M059J (cell line): ENCODE measurements at regions not wholly inside any gene's neighbourhood (a gene's known extent, or its start where the extent isn't known, plus 50 kb on each side); places are given as distances from the start of the nearest gene placed in this dataset.
A peak's percentile ranks its signal among the peaks of the same experiment; 100 is the strongest.

Experiments used
- DNase-seq: peaks from one replicate; pipeline ENCODE4 v3.0.0-alpha.2; 2012; ENCODE audit warnings: low read depth

DNA sequence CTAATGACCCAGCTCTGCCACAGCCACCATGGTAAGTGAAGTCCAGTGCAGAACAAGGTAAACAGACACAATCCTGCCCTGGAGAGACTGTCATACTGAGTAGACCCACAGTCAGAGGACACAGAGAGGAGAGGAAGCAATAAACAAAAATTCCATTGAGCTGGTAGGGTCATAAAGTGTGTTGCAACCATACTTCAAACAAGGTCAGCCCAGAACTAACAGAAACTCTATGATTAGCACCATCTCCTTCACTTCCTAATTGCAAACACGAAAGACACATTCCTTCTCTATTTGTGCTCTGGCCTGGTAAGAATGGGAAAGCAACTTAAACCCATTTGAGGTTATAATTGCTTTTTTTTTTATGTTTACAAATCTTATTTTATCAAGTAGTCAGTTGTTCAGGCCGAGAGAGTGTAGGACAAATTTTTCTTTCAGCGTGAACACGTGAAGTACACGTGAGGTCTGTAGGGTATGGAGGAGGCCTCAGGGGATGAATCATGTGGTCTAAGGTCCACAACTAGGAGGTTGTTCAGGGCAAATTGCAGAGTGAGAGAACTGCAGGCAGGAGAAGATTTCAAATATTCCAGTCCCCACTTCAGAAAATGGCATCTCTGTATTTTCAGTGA lies 71.4 kb upstream of the GLS start:
- no peak for DNase-seq

GRCh38 chr2:190809876-190810525 lies 70.6 kb upstream of the GLS start:
- peak; percentile 20 for DNase-seq

DNA sequence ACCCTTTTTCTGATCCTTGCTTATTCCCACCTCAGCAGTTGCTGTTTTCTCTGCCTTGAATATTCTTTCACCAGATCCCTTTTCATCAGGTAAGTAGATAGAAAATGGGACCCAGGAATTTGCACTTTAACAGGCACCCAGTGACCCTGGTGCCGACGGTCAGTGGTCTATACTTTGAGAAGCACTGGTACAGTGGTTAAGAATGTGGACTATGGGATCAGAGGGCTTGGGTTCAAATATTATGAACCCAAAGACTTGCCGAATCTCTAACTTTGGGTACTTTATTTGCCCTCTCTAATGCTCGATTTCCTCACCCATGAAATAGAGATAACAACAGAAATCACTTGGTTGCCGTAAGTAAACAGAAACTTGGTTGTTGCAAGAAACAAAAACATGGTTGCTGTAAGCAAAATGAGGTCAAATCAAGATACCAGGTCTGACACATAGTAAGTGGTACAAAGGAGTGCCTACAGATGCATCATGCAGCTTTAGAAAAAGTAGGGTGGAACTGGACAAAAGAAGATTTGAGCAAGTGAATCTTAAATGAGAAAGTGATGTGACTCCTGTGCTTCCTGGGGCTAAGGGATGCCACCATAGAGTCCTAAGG lies 69.5 kb upstream of the GLS start:
- DNase-seq, result no peak

GRCh38 chr2:190811811-190812210 lies 68.8 kb upstream of the GLS start:
- DNase-seq, result no peak

- DNase-seq, result peak; percentile 30
Measured at GRCh38 chr2:190812506-190813294, 67.9 kb upstream of the GLS start.

GRCh38 chr2:190815226-190815625 lies 65.4 kb upstream of the GLS start:
- no peak for DNase-seq

GRCh38 chr2:190817082-190817481 lies 63.5 kb upstream of the GLS start:
- DNase-seq, result no peak

GRCh38 chr2:190819840-190820301 lies 60.8 kb upstream of the GLS start:
- no peak for DNase-seq

DNA sequence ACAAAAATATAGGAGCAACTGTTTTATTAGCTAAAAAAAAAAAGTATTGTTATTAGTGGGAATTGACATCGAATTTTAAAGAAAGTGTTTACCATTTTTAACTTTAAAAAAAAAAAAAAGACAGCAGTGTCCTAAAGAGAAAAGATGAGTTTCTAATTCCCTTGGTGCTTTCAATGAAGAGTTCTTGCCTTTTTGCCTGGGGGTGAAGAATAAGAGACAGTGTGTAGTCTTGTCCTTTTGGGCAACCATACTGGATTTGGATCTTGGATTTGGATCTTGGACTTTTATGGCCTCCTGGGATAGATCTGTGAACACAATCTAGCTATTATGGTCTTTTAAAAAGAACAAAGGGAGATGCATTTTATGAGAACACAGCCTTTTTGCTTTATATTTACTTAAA lies 60.2 kb upstream of the GLS start:
- DNase-seq, result no peak

DNA sequence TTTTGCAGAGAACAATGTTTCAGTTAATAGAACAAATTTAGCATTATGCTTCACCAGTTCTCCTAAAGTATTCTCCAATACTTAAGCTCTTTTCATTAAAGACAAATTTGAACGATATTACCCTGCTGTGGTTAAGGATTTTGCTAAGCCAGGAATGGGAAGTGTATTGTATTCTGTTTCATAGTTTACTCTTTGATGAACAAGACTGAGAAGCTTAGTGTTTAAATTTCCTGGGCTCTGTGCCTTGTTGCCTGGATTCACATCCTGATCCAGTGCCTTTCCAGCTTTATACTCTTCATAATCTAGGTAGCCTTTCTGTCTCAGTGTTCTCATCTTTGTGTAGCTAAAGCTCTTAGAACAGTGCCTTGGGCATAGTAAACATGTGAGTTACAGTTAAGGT lies 58.6 kb upstream of the GLS start:
- no peak for DNase-seq

DNA sequence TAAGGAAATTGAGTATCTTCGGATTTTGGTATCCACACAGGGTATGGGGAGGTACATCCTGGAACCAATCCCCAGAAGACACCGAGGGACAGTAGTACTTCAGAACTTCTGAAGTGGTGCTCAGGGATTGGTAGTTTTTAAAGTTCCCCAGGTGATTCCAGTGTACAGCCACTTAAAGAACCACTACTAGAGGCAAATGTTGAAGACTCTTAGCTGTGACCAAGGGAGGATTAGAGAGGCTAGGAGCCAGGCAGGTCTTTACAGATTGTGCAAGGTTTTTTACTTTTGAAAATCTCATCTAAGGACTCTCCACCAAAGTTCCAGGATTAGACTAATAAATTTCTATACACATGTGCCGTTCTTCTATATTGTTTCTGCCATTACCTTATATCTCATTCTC lies 52.9 kb upstream of the GLS start:
- no peak for DNase-seq

DNA sequence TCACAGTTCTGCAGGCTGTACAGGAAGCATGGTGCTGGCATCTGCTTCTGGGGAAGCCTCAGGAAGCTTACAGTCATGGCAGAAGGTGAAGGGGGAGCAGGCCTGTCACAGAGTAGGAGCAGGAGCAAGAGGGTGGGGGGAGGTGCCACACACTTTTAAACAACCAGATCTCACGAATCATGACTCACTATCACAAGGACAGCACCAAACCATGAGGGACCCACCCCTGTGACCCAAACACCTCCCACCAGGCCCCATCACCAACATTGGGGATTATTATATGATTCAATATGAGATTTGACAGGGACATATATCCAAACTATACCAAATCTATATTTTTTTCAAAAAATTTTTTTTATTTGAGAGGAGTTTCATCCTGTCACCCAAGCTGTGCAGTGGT lies 51.0 kb upstream of the GLS start:
- DNase-seq, result no peak
